ENCODE measurements at regions not wholly inside any gene's neighbourhood (a gene's known extent, or its start where the extent isn't known, plus 50 kb on each side); places are given as distances from the start of the nearest gene placed in this dataset.

- DNase-seq (ENCODE audit: low spot score): no peak
Observed at GRCh38 chr2:176612736-176613135, 343.5 kb downstream of the MTX2 start.

GRCh38 chr2:176613323-176613987, 344.2 kb downstream of the MTX2 start:
- DNase-seq (ENCODE audit: low spot score): no peak

GRCh38 chr2:176614049-176614448, 344.8 kb downstream of the MTX2 start:
- DNase-seq (ENCODE audit: low spot score): no peak

- no peak for DNase-seq (ENCODE audit: low spot score)
Observed at GRCh38 chr2:176614930-176615329, 345.7 kb downstream of the MTX2 start.

- DNase-seq (ENCODE audit: low spot score): no peak
Observed at GRCh38 chr2:176619504-176619903, 350.3 kb downstream of the MTX2 start.

GRCh38 chr2:176621350-176621749, 352.1 kb downstream of the MTX2 start:
- no peak for DNase-seq (ENCODE audit: low spot score)

GRCh38 chr2:176622792-176623191, 353.6 kb downstream of the MTX2 start:
- no peak for DNase-seq (ENCODE audit: low spot score)

- no peak for DNase-seq (ENCODE audit: low spot score)
Observed at GRCh38 chr2:176626796-176627195, 357.6 kb downstream of the MTX2 start.

GRCh38 chr2:176628438-176628837, 359.2 kb downstream of the MTX2 start:
- DNase-seq (ENCODE audit: low spot score): no peak

- no peak for DNase-seq (ENCODE audit: low spot score)
Observed at GRCh38 chr2:176633754-176634153, 364.5 kb downstream of the MTX2 start.

- DNase-seq (ENCODE audit: low spot score): no peak
Observed at GRCh38 chr2:176636401-176636800, 367.2 kb downstream of the MTX2 start.

GRCh38 chr2:176637142-176637485, 367.9 kb downstream of the MTX2 start:
- no peak for DNase-seq (ENCODE audit: low spot score)

- no peak for DNase-seq (ENCODE audit: low spot score)
Observed at GRCh38 chr2:176637486-176638166, 368.4 kb downstream of the MTX2 start.

- DNase-seq (ENCODE audit: low spot score): peak; percentile 63
Observed at GRCh38 chr2:176638167-176639015, 369.1 kb downstream of the MTX2 start.

- DNase-seq (ENCODE audit: low spot score): no peak
Observed at GRCh38 chr2:176639016-176639343, 369.7 kb downstream of the MTX2 start.

GRCh38 chr2:176639671-176640070, 370.4 kb downstream of the MTX2 start:
- DNase-seq (ENCODE audit: low spot score): no peak

- no peak for DNase-seq (ENCODE audit: low spot score)
Observed at GRCh38 chr2:176641436-176641835, 372.2 kb downstream of the MTX2 start.

- DNase-seq (ENCODE audit: low spot score): no peak
Observed at GRCh38 chr2:176642074-176642473, 372.8 kb downstream of the MTX2 start.

- no peak for DNase-seq (ENCODE audit: low spot score)
Observed at GRCh38 chr2:176643646-176644045, 374.4 kb downstream of the MTX2 start.

GRCh38 chr2:176645494-176645893, 376.3 kb downstream of the MTX2 start:
- no peak for DNase-seq (ENCODE audit: low spot score)

GRCh38 chr2:176646033-176646615, 376.9 kb downstream of the MTX2 start:
- DNase-seq (ENCODE audit: low spot score): no peak

- DNase-seq (ENCODE audit: low spot score): no peak
Observed at GRCh38 chr2:176647325-176648165, 378.3 kb downstream of the MTX2 start.
